ENCODE measurements at regions not wholly inside any gene's neighbourhood (a gene's known extent, or its start where the extent isn't known, plus 50 kb on each side); places are given as distances from the start of the nearest gene placed in this dataset.

DNA sequence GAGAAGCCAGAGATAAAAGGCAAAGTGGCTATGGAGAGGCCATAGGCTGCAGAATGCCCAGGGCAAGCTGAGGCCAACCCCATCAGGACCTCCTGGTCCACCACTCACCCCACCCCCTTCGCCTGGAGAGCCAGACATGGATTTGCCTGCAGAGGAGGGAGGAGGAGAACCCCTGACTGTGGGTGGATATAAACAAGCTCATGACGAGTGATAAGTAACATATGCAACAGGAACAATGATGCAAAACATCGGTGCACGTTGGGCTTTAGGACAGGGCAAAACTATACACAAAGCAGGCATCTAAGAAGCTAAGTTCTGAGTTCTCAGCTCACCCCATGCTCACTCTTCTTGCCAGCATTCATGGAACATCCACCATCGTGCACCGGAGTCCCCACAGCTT lies 150.3 kb downstream of the ETS2 start:
- Mint-ChIP-seq H3K27me3 (ENCODE audit: low read depth) (peaks cover 5% of the 10 kb centered on the region), H3K4me3 (no peak overlapping the region), H3K4me1 (peaks cover 5 to 24% of the 10 kb centered on the region in 2 experiments), H3K27ac (no peak overlapping the region), H3K9me3 (peaks cover 2% of the 10 kb centered on the region in 2 experiments; a peak in 3 of 5 replicates), H3K36me3 (ENCODE audit: insufficient read depth in 1 of 3, low read depth in 3 of 3) (no peaks in the 10 kb centered on the region; a peak in 1 of 7 replicates)
- Histone ChIP-seq H2BK12ac (ENCODE audit: insufficient read length, low read depth, low read length) (no peak overlapping the region), H3K23me2 (ENCODE audit: insufficient read length, low read depth, low read length, poor library complexity, severe bottlenecking) (no peaks in the 10 kb centered on the region), H4K20me1 (ENCODE audit: control insufficient read depth, insufficient read depth, insufficient read length) (no peaks in the 10 kb centered on the region), H2AK5ac (ENCODE audit: insufficient read length, low read length) (no peak overlapping the region), H3T11ph (ENCODE audit: low read length) (no peak overlapping the region), H4K5ac (ENCODE audit: insufficient read length, low read depth, low read length) (no peak overlapping the region), H3K4me2 (ENCODE audit: insufficient read depth, insufficient read length, low read length) (no peak overlapping the region), H4K8ac (replicated peaks; ENCODE audit: insufficient read length, low read depth, low read length) (no peak overlapping the region), H3K79me2 (ENCODE audit: insufficient read depth, low read length) (no peaks in the 10 kb centered on the region), H3K9me3 (ENCODE audit: control insufficient read depth, low read depth, low read length) (no peaks in the 10 kb centered on the region), H3K4me1 (ENCODE audit: insufficient read depth, low read length) (no peaks in the 10 kb centered on the region; the same call in 1 of the 2 replicates), H3K18ac (ENCODE audit: insufficient read length, low read depth, low read length) (no peak overlapping the region), H3K79me1 (ENCODE audit: insufficient read depth, low read depth, low read length, poor library complexity, severe bottlenecking) (no peaks in the 10 kb centered on the region), H2BK5ac (ENCODE audit: insufficient read length, low read length) (no peak overlapping the region), H2AFZ (ENCODE audit: low read length) (no peak overlapping the region), H3K23ac (ENCODE audit: insufficient read length, low read depth, low read length) (no peak overlapping the region), H3K14ac (ENCODE audit: insufficient read depth, low read length) (no peak overlapping the region; the same call in 1 of the 2 replicates), H2BK120ac (ENCODE audit: low read depth, low read length, poor library complexity, severe bottlenecking) (no peak overlapping the region), H3K27ac (ENCODE audit: insufficient read length, low read depth, low read length) (no peak overlapping the region), H2BK15ac (ENCODE audit: low read depth, low read length) (no peak overlapping the region), H2BK20ac (ENCODE audit: low read depth, low read length, poor library complexity, severe bottlenecking) (no peak overlapping the region), H3K9ac (ENCODE audit: extremely low read depth, insufficient read length, low read length) (no peak overlapping the region), H3K56ac (ENCODE audit: insufficient read length, low read depth, low read length) (no peak overlapping the region), H3K27me3 (ENCODE audit: insufficient read depth, low read length) (no peaks in the 10 kb centered on the region), H4K91ac (ENCODE audit: insufficient read length, low read depth, low read length) (no peak overlapping the region), H3K4ac (ENCODE audit: low read depth, low read length) (no peak overlapping the region)
- DNase-seq: no peak
- no CpG with 5 or more reads among the region's 6 CpGs for WGBS (ENCODE audit: extremely low coverage, insufficient read length, low lambda C conversion rate)
- TF ChIP-seq CTCF (conservative IDR thresholded peaks at IDR 0.05): no peak
